ENCODE measurements at regions not wholly inside any gene's neighbourhood (a gene's known extent, or its start where the extent isn't known, plus 50 kb on each side); places are given as distances from the start of the nearest gene placed in this dataset.
"Not testable (repeated sequence)": the region's sequence is repeated elsewhere in the genome, so short reads cannot be mapped to it uniquely, and the experiment has no call there.

DNA sequence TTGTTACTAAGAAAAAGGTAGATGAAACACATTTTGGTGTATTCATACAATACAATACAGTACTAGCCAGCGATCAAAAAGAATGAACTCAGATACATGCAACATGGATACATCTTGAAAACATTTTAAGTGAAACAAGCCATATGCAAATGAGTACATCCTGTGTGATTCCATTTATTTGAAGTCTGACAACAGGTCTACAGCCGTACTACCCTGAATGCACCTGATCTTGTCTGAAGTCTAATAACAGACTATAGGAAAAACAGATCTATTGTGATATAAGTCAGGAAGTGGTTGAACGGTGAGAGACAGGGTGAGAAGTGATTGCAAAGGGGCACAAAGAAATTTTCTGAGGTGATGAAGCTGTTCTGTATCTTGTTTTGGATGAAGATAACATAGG lies 146.9 kb downstream of the NBPF8 start:
- H3K27ac ChIP-seq (replicated peaks); intact Hi-C loops (cut with micrococcal nuclease); H3K36me3 ChIP-seq; DNase-seq; H3K27me3 ChIP-seq (ENCODE audit: low read depth); H3K9me3 ChIP-seq (replicated peaks); H3K4me1 ChIP-seq; H3K4me3 ChIP-seq: not testable (repeated sequence)

DNA sequence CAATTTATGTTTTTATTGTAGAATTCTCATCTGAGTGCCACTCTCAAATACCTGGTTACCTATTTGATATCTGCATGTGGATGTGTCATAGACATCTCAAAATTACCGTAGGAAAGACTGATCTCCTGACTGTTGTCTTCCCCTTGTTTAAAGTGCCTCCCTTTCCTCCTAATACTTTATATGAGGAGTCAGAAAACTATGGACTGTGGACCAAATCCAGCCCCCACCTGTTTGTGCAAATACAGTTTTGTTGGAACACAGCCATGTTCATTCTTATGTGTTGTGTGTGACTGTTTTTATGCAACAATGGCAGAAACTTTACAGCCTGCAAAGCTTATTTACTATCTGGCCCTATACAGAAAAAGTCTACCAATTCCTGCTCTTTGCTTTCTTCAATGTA lies 150.6 kb downstream of the NBPF8 start:
- intact Hi-C loops (cut with micrococcal nuclease) = not testable (repeated sequence)

DNA sequence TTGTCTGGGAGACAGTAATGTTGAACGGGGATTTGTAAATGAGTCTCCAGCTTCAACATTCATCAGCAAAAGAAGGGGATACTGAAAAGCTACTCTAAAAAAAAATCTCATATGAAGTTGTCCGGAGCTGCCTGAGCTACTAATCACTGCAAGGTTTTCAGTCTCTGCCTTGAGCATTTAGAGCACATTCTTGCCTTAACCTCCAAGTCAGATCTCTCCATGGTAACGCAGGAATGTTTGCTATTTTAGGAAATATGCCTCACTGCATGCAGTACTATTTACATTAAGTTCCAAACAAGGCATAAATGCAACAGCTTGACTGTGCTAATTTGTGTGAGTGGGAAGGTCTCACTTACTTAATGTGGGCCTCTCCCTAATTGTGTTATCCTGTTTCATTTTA lies 152.8 kb downstream of the NBPF8 start:
- DNase-seq; intact Hi-C loops (cut with micrococcal nuclease); H3K27ac ChIP-seq (replicated peaks); H3K4me3 ChIP-seq; H3K27me3 ChIP-seq (ENCODE audit: low read depth); H3K4me1 ChIP-seq; H3K36me3 ChIP-seq; H3K9me3 ChIP-seq (replicated peaks): not testable (repeated sequence)

More for the DNA sequence above, 150.6 kb downstream of the NBPF8 start:
- H3K36me3 ChIP-seq; H3K4me1 ChIP-seq; H3K27ac ChIP-seq (replicated peaks); H3K4me3 ChIP-seq; DNase-seq; H3K9me3 ChIP-seq (replicated peaks); H3K27me3 ChIP-seq (ENCODE audit: low read depth): not testable (repeated sequence)

GRCh38 chr1:120575201-120575600 lies 148.5 kb upstream of the NBPF26 start:
- H3K4me1 ChIP-seq; H3K36me3 ChIP-seq; intact Hi-C loops (cut with micrococcal nuclease); DNase-seq; H3K27me3 ChIP-seq (ENCODE audit: low read depth); H3K9me3 ChIP-seq (replicated peaks); H3K27ac ChIP-seq (replicated peaks); H3K4me3 ChIP-seq: not testable (repeated sequence)

GRCh38 chr1:120582135-120582534 lies 141.6 kb upstream of the NBPF26 start:
- H3K27me3 ChIP-seq (ENCODE audit: low read depth); H3K9me3 ChIP-seq (replicated peaks); H3K36me3 ChIP-seq; H3K4me1 ChIP-seq; H3K27ac ChIP-seq (replicated peaks); H3K4me3 ChIP-seq; intact Hi-C loops (cut with micrococcal nuclease); DNase-seq: not testable (repeated sequence)

- H3K36me3 ChIP-seq; intact Hi-C loops (cut with micrococcal nuclease): not testable (repeated sequence)
These were observed 137.7 kb upstream of the NBPF26 start for GRCh38 chr1:120586053-120586452.

DNA sequence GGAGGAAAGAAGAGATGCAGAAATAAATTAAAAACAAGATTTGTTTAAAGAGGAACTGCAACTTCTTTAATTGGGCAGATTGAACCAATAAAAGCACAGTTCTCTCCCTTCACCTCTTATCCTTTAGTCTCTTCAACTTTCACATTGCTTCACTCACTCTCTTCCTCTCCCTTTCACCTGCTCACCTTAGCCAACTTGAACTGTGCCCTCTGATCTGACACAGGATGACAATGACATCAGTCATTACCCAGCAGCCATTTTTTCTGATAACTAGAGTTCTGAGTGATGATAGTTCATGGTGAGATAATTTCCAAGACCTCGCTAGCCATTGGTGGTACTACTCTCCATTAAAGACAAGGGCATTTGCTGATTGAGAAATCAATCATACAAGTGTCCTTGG lies 134.9 kb upstream of the NBPF26 start:
- DNase-seq; H3K4me1 ChIP-seq; H3K9me3 ChIP-seq (replicated peaks); H3K4me3 ChIP-seq; H3K27ac ChIP-seq (replicated peaks); H3K36me3 ChIP-seq; intact Hi-C loops (cut with micrococcal nuclease); H3K27me3 ChIP-seq (ENCODE audit: low read depth): not testable (repeated sequence)

More at GRCh38 chr1:120586053-120586452, 137.7 kb upstream of the NBPF26 start:
- not testable (repeated sequence) for H3K4me3 ChIP-seq; H3K9me3 ChIP-seq (replicated peaks); H3K27ac ChIP-seq (replicated peaks); H3K4me1 ChIP-seq; H3K27me3 ChIP-seq (ENCODE audit: low read depth); DNase-seq

DNA sequence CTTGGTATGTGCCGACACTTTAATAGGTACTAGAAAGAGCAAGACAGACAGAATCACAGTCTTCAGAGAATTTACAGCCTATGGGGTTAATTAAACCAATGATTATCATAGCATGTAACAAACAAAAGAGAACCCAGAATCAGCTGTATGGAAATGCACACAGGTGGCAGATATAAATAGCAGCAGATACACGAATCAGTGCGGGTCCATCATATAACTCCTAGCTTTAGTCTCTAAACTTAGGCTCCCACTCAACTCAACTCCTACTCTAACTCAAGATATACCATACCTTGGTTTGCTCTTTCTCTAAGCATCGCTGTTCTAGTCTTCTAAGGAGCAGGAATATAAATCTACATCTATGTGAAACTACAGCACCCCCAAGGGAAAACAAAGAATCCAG lies 132.0 kb upstream of the NBPF26 start:
- H3K4me3 ChIP-seq = not testable (repeated sequence)

DNA sequence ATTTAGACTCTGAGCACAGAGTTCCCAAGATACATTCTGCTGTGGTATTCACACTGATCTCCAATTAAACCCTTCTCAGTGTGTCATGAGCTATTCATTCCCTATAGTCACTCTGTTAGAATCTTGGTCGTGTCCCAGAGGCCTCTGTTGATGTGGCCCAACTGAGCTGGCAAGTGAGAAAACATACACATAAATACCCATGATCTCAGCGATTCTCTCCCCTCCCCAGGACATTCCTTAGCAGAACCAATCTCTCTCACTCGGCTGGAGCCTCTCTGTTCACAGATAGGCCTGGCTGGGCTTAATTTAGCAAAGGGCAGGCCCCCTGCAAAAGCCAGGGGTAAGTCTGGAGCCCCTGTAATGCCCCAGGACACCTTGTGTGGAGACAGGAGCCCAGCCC lies 130.8 kb upstream of the NBPF26 start:
- intact Hi-C loops (cut with micrococcal nuclease); DNase-seq; H3K27ac ChIP-seq (replicated peaks); H3K4me1 ChIP-seq; H3K9me3 ChIP-seq (replicated peaks); H3K27me3 ChIP-seq (ENCODE audit: low read depth); H3K4me3 ChIP-seq; H3K36me3 ChIP-seq: not testable (repeated sequence)

More for the DNA sequence above, 132.0 kb upstream of the NBPF26 start:
- DNase-seq; H3K27ac ChIP-seq (replicated peaks); H3K27me3 ChIP-seq (ENCODE audit: low read depth); intact Hi-C loops (cut with micrococcal nuclease); H3K9me3 ChIP-seq (replicated peaks); H3K4me1 ChIP-seq; H3K36me3 ChIP-seq: not testable (repeated sequence)

- DNase-seq; H3K4me1 ChIP-seq; H3K9me3 ChIP-seq (replicated peaks); H3K27ac ChIP-seq (replicated peaks); H3K4me3 ChIP-seq; intact Hi-C loops (cut with micrococcal nuclease); H3K36me3 ChIP-seq; H3K27me3 ChIP-seq (ENCODE audit: low read depth): not testable (repeated sequence)
These were observed 130.1 kb upstream of the NBPF26 start for GRCh38 chr1:120593648-120594047.

DNA sequence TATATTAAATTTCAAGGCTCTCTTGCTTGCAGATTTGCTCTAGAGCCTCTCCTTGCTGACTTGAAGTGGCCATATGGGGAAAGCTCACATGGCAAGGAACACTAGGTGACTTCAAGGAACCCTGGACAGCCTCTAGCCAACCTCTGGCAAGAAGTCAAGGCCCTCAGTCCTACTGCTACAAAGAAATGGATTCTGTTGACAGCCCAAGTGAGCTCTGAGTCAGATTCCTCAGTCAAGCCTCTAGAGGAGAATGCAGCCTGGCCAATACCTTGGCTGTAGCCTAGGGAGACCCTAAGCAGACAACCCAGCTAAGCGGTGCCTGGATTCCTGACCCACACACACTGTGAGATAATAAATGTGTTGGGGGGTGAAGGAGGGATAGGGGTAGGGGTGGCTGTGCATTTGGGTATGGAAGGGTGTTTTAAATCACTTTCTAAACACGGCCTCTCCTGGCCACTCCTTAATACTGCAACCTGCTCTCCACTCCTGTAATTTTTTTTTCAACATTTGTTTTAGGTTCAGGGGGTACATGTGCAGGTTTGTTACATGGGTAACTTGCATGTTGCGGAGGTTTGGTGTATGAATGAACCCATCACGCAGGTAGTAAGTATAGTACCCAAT lies 125.3 kb upstream of the NBPF26 start:
- H3K4me1 ChIP-seq; DNase-seq; H3K36me3 ChIP-seq; H3K9me3 ChIP-seq (replicated peaks); H3K4me3 ChIP-seq; intact Hi-C loops (cut with micrococcal nuclease); H3K27ac ChIP-seq (replicated peaks); H3K27me3 ChIP-seq (ENCODE audit: low read depth): not testable (repeated sequence)

DNA sequence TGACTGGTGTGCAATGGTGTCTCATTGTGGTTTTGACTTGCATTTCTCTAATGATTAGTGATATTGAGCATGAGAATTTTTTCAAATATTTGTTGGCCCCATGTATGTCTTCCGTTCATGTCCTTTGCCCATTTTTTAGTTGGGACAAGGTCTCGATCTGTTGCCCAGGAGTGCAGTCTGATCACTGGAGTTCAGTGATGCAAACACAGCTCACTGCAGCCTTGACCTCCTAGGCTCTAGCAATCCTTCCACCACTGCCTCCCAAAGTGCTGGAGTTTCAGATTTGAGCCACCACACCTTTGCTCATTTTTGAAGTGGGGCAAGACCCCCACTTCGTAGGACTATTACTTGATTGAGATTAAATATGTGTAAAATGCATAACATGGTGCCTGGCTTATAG lies 124.2 kb upstream of the NBPF26 start:
- H3K9me3 ChIP-seq (replicated peaks); H3K36me3 ChIP-seq; H3K27ac ChIP-seq (replicated peaks); DNase-seq; H3K4me1 ChIP-seq; H3K4me3 ChIP-seq; intact Hi-C loops (cut with micrococcal nuclease); H3K27me3 ChIP-seq (ENCODE audit: low read depth): not testable (repeated sequence)

- H3K4me1 ChIP-seq; intact Hi-C loops (cut with micrococcal nuclease): not testable (repeated sequence)
These were observed 123.2 kb upstream of the NBPF26 start for GRCh38 chr1:120600442-120601041.

GRCh38 chr1:120607882-120608281 lies 115.9 kb upstream of the NBPF26 start:
- DNase-seq; H3K9me3 ChIP-seq (replicated peaks); H3K27ac ChIP-seq (replicated peaks); H3K4me3 ChIP-seq; H3K4me1 ChIP-seq; H3K27me3 ChIP-seq (ENCODE audit: low read depth); intact Hi-C loops (cut with micrococcal nuclease); H3K36me3 ChIP-seq: not testable (repeated sequence)

More at GRCh38 chr1:120600442-120601041, 123.2 kb upstream of the NBPF26 start:
- H3K27me3 ChIP-seq (ENCODE audit: low read depth); H3K27ac ChIP-seq (replicated peaks); H3K4me3 ChIP-seq; H3K9me3 ChIP-seq (replicated peaks); H3K36me3 ChIP-seq; DNase-seq: not testable (repeated sequence)

Measured in left ventricle myocardium inferior (tissue), 1 donor.